ENCODE measurements at regions not wholly inside any gene's neighbourhood (a gene's known extent, or its start where the extent isn't known, plus 50 kb on each side); places are given as distances from the start of the nearest gene placed in this dataset.

DNA sequence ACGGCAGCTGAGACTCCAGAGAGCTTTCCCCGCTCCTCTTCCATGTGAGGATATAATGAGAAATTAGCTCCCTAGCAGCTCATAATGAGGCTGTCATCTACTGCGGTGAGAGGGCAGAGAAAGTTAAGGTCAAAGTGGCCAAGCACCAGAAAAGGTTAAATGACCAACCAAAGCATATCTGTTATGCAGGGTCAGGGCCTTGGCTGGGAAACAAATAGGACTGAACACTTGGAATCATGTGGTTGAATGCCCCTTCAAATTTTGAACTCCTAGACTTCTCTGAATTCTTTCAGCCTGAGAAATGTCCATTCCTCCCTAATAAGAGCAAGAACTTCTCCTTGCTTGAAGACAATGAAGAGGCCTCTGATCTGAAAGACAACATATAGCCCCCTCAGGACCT is 115.9 kb downstream of the TM2D1 start:
- CTCF ChIA-PET = no interaction called here
- Histone ChIP-seq H4K20me1 (ENCODE audit: insufficient read depth) (no peaks in the 10 kb centered on the region), H3K36me3 (replicated peaks in 1 of 2; ENCODE audit: control insufficient read depth in 1 of 2, insufficient read depth in 2 of 2, low read length in 1 of 2) (no peaks in the 10 kb centered on the region), H3K27ac (ENCODE audit: low read depth in 2 of 2, low read length in 1 of 2) (no peak overlapping the region), H3K79me2 (ENCODE audit: insufficient read depth) (no peaks in the 10 kb centered on the region), H3K9ac (no peak overlapping the region), H3K4me3 (ENCODE audit: low read depth in 2 of 2, low read length in 1 of 2) (no peak overlapping the region), H3F3A (replicated peaks; ENCODE audit: insufficient read depth) (peaks cover 4% of the 10 kb centered on the region), H3K4me1 (ENCODE audit: control insufficient read depth in 1 of 2, insufficient read depth in 2 of 2, low read depth in 1 of 2, low read length in 1 of 2) (peaks cover 3 to 6% of the 10 kb centered on the region in 2 experiments; a peak in 2 of 4 replicates), H3K9me3 (no peaks in the 10 kb centered on the region), H3K27me3 (ENCODE audit: insufficient read depth) (no peaks in the 10 kb centered on the region), H2AFZ (ENCODE audit: low read depth) (no peak overlapping the region), H3K9me2 (no peaks in the 10 kb centered on the region), H3K4me2 (no peak overlapping the region)
- no peak for DNase-seq
- POLR2A ChIA-PET = no interaction called here
- 79% methylated on average over 3 of the region's 3 CpGs for WGBS (ENCODE audit: low lambda C conversion rate)
- no peak for TF ChIP-seq NRF1 (IDR thresholded peaks at IDR 0.05; ENCODE audit: low read depth, low read length)
- no peak for TF ChIP-seq POLR2AphosphoS5 (IDR thresholded peaks at IDR 0.05; ENCODE audit: low read depth, low read length)
- TF ChIP-seq GATA2 (CRISPR knock-in tag; IDR thresholded peaks at IDR 0.05) = no peak
- TF ChIP-seq EP300 (IDR thresholded peaks at IDR 0.05; ENCODE audit: borderline replicate concordance in 1 of 2, low read depth in 1 of 2, low read length in 1 of 2) = no peak
- no peak for TF ChIP-seq YY1 (IDR thresholded peaks at IDR 0.05; ENCODE audit: low read depth)
- no peak for TF ChIP-seq NFIC (IDR thresholded peaks at IDR 0.05; ENCODE audit: borderline replicate concordance)
- no peak for TF ChIP-seq RFX5 (IDR thresholded peaks at IDR 0.05; ENCODE audit: low read length)
- TF ChIP-seq, protein P1, sequence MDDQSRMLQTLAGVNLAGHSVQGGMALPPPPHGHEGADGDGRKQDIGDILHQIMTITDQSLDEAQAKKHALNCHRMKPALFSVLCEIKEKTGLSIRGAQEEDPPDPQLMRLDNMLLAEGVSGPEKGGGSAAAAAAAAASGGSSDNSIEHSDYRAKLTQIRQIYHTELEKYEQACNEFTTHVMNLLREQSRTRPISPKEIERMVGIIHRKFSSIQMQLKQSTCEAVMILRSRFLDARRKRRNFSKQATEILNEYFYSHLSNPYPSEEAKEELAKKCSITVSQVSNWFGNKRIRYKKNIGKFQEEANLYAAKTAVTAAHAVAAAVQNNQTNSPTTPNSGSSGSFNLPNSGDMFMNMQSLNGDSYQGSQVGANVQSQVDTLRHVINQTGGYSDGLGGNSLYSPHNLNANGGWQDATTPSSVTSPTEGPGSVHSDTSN (IDR thresholded peaks at IDR 0.05) = no peak
- TF ChIP-seq TCF12 (IDR thresholded peaks at IDR 0.05) = no peak
- no peak for TF ChIP-seq TAF1 (IDR thresholded peaks at IDR 0.05; ENCODE audit: borderline replicate concordance, low read depth, low read length)
- TF ChIP-seq ELF1 (IDR thresholded peaks at IDR 0.05) = no peak
- TF ChIP-seq RCOR1 (IDR thresholded peaks at IDR 0.05; ENCODE audit: low read length) = no peak
- no peak for TF ChIP-seq SIN3A (IDR thresholded peaks at IDR 0.05; ENCODE audit: borderline replicate concordance, low read depth, low read length)
- TF ChIP-seq, protein P2, sequence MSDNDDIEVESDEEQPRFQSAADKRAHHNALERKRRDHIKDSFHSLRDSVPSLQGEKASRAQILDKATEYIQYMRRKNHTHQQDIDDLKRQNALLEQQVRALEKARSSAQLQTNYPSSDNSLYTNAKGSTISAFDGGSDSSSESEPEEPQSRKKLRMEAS (IDR thresholded peaks at IDR 0.05; ENCODE audit: low read depth) = no peak
- no peak for TF ChIP-seq CHD2 (IDR thresholded peaks at IDR 0.05; ENCODE audit: low read length, partially characterized antibody)
- TF ChIP-seq EZH2phosphoT487 (IDR thresholded peaks at IDR 0.05; ENCODE audit: borderline replicate concordance, low read depth) = no peak

DNA sequence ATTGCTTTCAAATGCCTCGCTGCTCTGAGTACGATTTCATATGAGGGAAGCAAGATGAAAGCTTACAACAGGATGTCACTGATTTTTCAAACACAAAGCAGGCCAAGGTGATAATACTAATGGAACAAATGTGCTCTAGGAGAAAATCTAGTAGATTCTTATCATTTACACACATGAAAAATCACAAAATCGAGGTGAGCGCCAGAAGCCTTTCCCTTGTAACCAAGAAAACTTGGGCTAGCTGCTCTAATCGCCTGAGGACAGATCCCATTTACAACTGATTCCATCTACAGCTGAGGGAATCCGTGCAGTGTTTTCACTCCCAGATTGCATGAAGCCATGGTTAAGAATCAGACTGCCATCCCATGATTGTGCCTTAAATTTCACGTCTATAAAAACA is 117.5 kb downstream of the TM2D1 start:
- no peak overlapping the region for H3K9ac ChIP-seq
- no peaks in the 10 kb centered on the region for H3K36me3 ChIP-seq (replicated peaks in 1 of 2; ENCODE audit: control insufficient read depth in 1 of 2, insufficient read depth in 2 of 2, low read length in 1 of 2)
- peaks cover 4% of the 10 kb centered on the region for H3F3A ChIP-seq (replicated peaks; ENCODE audit: insufficient read depth)
- H3K9me2 ChIP-seq = no peaks in the 10 kb centered on the region
- WGBS (ENCODE audit: low lambda C conversion rate) = 60% methylated on average over 7 of the region's 7 CpGs
- ChIA-PET CTCF (interaction anchor here (0.7 to 0.8 kb wide), 3 partner anchors 15 to 628 kb away, joined by 3 to 4 read pairs (median 3); no protein-coding TSS in a partner anchor), POLR2A (no interaction called here)
- H3K79me2 ChIP-seq (ENCODE audit: insufficient read depth) = no peaks in the 10 kb centered on the region
- peak overlapping the region in 1 of 2 experiments; percentile 76; a peak in 2 of 4 replicates for H3K27ac ChIP-seq (ENCODE audit: low read depth in 2 of 2, low read length in 1 of 2)
- H3K4me1 ChIP-seq (ENCODE audit: control insufficient read depth in 1 of 2, insufficient read depth in 2 of 2, low read depth in 1 of 2, low read length in 1 of 2) = peaks cover 3 to 4% of the 10 kb centered on the region in 2 experiments; a peak in 2 of 4 replicates
- H4K20me1 ChIP-seq (ENCODE audit: insufficient read depth) = no peaks in the 10 kb centered on the region
- H3K9me3 ChIP-seq = no peaks in the 10 kb centered on the region
- H3K4me3 ChIP-seq (ENCODE audit: low read depth in 2 of 2, low read length in 1 of 2) = no peak overlapping the region
- no peaks in the 10 kb centered on the region for H3K27me3 ChIP-seq (ENCODE audit: insufficient read depth)
- H2AFZ ChIP-seq (ENCODE audit: low read depth) = no peak overlapping the region
- no peak overlapping the region for H3K4me2 ChIP-seq
- DNase-seq = peak; percentile 67
- TF ChIP-seq, protein P3, sequence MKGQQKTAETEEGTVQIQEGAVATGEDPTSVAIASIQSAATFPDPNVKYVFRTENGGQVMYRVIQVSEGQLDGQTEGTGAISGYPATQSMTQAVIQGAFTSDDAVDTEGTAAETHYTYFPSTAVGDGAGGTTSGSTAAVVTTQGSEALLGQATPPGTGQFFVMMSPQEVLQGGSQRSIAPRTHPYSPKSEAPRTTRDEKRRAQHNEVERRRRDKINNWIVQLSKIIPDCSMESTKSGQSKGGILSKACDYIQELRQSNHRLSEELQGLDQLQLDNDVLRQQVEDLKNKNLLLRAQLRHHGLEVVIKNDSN (IDR thresholded peaks at IDR 0.05; ENCODE audit: borderline replicate concordance, low read depth) = no peak
- TF ChIP-seq FOXM1 (IDR thresholded peaks at IDR 0.05; ENCODE audit: low read depth) (no peak), EP300 (IDR thresholded peaks at IDR 0.05; ENCODE audit: borderline replicate concordance in 1 of 2, low read depth in 1 of 2, low read length in 1 of 2) (peak in 1 of 2 experiments; percentile 81; a peak in 2 of 4 replicates), GATA2 (CRISPR knock-in tag; IDR thresholded peaks at IDR 0.05) (peak; percentile 96), FOXJ3 (CRISPR knock-in tag; IDR thresholded peaks at IDR 0.05) (peak; percentile 95), SIN3A (IDR thresholded peaks at IDR 0.05; ENCODE audit: borderline replicate concordance, low read depth, low read length) (no peak), NFIC (IDR thresholded peaks at IDR 0.05; ENCODE audit: borderline replicate concordance) (no peak), RFX5 (IDR thresholded peaks at IDR 0.05; ENCODE audit: low read length) (peak; percentile 42; the same call in 1 of the 2 replicates)
- TF ChIP-seq, protein P4, sequence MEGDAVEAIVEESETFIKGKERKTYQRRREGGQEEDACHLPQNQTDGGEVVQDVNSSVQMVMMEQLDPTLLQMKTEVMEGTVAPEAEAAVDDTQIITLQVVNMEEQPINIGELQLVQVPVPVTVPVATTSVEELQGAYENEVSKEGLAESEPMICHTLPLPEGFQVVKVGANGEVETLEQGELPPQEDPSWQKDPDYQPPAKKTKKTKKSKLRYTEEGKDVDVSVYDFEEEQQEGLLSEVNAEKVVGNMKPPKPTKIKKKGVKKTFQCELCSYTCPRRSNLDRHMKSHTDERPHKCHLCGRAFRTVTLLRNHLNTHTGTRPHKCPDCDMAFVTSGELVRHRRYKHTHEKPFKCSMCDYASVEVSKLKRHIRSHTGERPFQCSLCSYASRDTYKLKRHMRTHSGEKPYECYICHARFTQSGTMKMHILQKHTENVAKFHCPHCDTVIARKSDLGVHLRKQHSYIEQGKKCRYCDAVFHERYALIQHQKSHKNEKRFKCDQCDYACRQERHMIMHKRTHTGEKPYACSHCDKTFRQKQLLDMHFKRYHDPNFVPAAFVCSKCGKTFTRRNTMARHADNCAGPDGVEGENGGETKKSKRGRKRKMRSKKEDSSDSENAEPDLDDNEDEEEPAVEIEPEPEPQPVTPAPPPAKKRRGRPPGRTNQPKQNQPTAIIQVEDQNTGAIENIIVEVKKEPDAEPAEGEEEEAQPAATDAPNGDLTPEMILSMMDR (IDR thresholded peaks at IDR 0.05) = no peak
- TF ChIP-seq, protein P2 (IDR thresholded peaks at IDR 0.05; ENCODE audit: low read depth) = no peak
- TF ChIP-seq, protein P1 (IDR thresholded peaks at IDR 0.05) = no peak
- TF ChIP-seq, protein P5, sequence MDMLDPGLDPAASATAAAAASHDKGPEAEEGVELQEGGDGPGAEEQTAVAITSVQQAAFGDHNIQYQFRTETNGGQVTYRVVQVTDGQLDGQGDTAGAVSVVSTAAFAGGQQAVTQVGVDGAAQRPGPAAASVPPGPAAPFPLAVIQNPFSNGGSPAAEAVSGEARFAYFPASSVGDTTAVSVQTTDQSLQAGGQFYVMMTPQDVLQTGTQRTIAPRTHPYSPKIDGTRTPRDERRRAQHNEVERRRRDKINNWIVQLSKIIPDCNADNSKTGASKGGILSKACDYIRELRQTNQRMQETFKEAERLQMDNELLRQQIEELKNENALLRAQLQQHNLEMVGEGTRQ (IDR thresholded peaks at IDR 0.05; ENCODE audit: borderline replicate concordance, low read depth, low read length) = no peak
